ENCODE measurements at regions not wholly inside any gene's neighbourhood (a gene's known extent, or its start where the extent isn't known, plus 50 kb on each side); places are given as distances from the start of the nearest gene placed in this dataset.
"Not testable (repeated sequence)": the region's sequence is repeated elsewhere in the genome, so short reads cannot be mapped to it uniquely, and the experiment has no call there.

- Histone ChIP-seq H3K4me3 (no peak overlapping the region), H3K4me1 (ENCODE audit: low read depth) (no peaks in the 10 kb centered on the region), H3K36me3 (ENCODE audit: low read depth) (no peaks in the 10 kb centered on the region), H3K9me3 (no peaks in the 10 kb centered on the region)
- DNase-seq (no peak), ATAC-seq (no peak)
- intact Hi-C loops (cut with DNase I, micrococcal nuclease) = no loop called here
- no peak for TF ChIP-seq CTCF (IDR thresholded peaks at IDR 0.05)
These were observed 185.4 kb upstream of the MTMR8 start for GRCh38 chrX:64580605-64581004.

GRCh38 chrX:64580035-64580434 is 184.8 kb upstream of the MTMR8 start:
- no peaks in the 10 kb centered on the region for H3K9me3 ChIP-seq
- H3K36me3 ChIP-seq (ENCODE audit: low read depth) = no peaks in the 10 kb centered on the region
- ATAC-seq (no peak), DNase-seq (no peak)
- H3K4me1 ChIP-seq (ENCODE audit: low read depth) = no peaks in the 10 kb centered on the region
- intact Hi-C loops (cut with DNase I, micrococcal nuclease) = no loop called here
- no peak for TF ChIP-seq CTCF (IDR thresholded peaks at IDR 0.05)
- H3K4me3 ChIP-seq = no peak overlapping the region

DNA sequence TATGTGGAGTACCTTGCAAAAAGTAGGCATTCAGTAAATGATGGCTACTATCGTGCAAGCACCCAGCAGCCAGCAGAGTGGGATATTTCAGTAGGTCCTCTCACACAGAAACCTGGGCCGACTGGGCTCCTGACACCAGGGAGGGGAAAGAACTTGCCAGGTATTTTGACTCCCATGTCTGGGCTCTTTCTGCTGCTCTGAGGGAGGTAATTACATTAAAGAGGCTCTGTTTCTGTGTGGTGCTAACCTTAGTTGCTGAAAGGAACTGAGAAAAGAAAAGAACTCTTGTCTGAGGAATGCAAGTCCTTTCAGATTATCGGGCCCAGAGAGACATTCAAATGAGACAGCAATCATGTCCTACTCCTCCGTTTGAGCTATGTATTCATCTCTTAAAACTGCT is 175.8 kb upstream of the MTMR8 start:
- Histone ChIP-seq H3K36me3 (ENCODE audit: low read depth) (no peaks in the 10 kb centered on the region), H3K9me3 (peaks cover 6% of the 10 kb centered on the region), H3K4me3 (no peak overlapping the region), H3K4me1 (ENCODE audit: low read depth) (no peaks in the 10 kb centered on the region)
- no peak for TF ChIP-seq CTCF (IDR thresholded peaks at IDR 0.05)
- DNase-seq (no peak), ATAC-seq (no peak)
- intact Hi-C loops (cut with DNase I, micrococcal nuclease) = no loop called here

GRCh38 chrX:64570204-64570603 is 175.0 kb upstream of the MTMR8 start:
- intact Hi-C loops (cut with DNase I, micrococcal nuclease) = no loop called here
- TF ChIP-seq CTCF (IDR thresholded peaks at IDR 0.05) = no peak
- no peaks in the 10 kb centered on the region for H3K4me1 ChIP-seq (ENCODE audit: low read depth)

GRCh38 chrX:64565348-64565747 is 170.1 kb upstream of the MTMR8 start:
- DNase-seq; H3K4me1 ChIP-seq (ENCODE audit: low read depth); H3K9me3 ChIP-seq; H3K36me3 ChIP-seq (ENCODE audit: low read depth); intact Hi-C loops (cut with DNase I, micrococcal nuclease); H3K4me3 ChIP-seq; ATAC-seq: not testable (repeated sequence)

More at GRCh38 chrX:64570204-64570603, 175.0 kb upstream of the MTMR8 start:
- Histone ChIP-seq H3K4me3 (no peak overlapping the region), H3K9me3 (peaks cover 6% of the 10 kb centered on the region), H3K36me3 (ENCODE audit: low read depth) (no peaks in the 10 kb centered on the region)
- no peak for DNase-seq
- ATAC-seq = no peak

DNA sequence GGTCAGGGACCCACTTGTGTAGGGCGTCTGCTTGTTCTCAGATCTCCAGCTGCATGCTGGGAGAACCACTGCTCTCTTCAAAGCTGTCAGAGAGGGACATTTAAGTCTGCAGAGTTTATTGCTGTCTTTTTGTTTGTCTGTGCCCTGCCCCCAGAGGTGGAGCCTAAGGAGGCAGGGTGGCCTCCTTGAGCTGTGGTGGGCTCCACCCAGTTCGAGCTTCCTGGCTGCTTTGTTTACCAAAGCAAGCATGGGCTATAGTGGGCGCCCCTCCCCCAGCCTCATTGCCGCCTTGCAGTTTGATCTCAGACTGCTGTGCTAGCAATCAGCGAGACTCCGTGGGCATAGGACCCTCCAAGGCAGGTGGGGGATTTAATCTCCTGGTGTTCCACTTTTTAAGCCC is 154.0 kb upstream of the MTMR8 start:
- H3K36me3 ChIP-seq (ENCODE audit: low read depth); ATAC-seq; H3K4me3 ChIP-seq; intact Hi-C loops (cut with DNase I, micrococcal nuclease); H3K4me1 ChIP-seq (ENCODE audit: low read depth); H3K9me3 ChIP-seq: not testable (repeated sequence)
- DNase-seq = peak in 2 of 3 donors; percentile 5 to 15

GRCh38 chrX:64536736-64537135 is 141.5 kb upstream of the MTMR8 start:
- H3K9me3 ChIP-seq = no peaks in the 10 kb centered on the region
- H3K36me3 ChIP-seq (ENCODE audit: low read depth) = no peaks in the 10 kb centered on the region
- no peak for ATAC-seq
- intact Hi-C loops (cut with DNase I, micrococcal nuclease) = no loop called here
- no peak overlapping the region for H3K4me3 ChIP-seq
- no peak for TF ChIP-seq CTCF (IDR thresholded peaks at IDR 0.05)
- H3K4me1 ChIP-seq (ENCODE audit: low read depth) = no peaks in the 10 kb centered on the region
- no peak for DNase-seq
